Left cardiac atrium (tissue), 4 donors: ENCODE measurements at regions not wholly inside any gene's neighbourhood (a gene's known extent, or its start where the extent isn't known, plus 50 kb on each side); places are given as distances from the start of the nearest gene placed in this dataset.

Experiments used
- ATAC-seq, 2 donors: fragments of 200-7000 bp; cut with Tn5 transposase; one replicate each; pipeline ENCODE4 v1.9.1; 2020; ENCODE audit warnings: mild to moderate bottlenecking in 2 of 2, moderate library complexity in 2 of 2
- DNase-seq: peaks from one replicate; pipeline ENCODE4 v3.0.0-alpha.2; 2020
- intact Hi-C, 2 donors: fragments of 100-400 bp; cut with DNase I; formaldehyde crosslinking; loops; one replicate each; pipeline versions ENCODE4 v1.14.1 to v1.15.1; 2022 to 2023
- donor health status: DM: no; HTN: yes; CAD: no.
- donor health status: DM: no; HTN: yes; CAD: no; lungs with severe emphysema.
- donor health status: DM: yes; HTN: yes; CAD: no.
- donor health status: Dilated cardiomyopathy.

DNA sequence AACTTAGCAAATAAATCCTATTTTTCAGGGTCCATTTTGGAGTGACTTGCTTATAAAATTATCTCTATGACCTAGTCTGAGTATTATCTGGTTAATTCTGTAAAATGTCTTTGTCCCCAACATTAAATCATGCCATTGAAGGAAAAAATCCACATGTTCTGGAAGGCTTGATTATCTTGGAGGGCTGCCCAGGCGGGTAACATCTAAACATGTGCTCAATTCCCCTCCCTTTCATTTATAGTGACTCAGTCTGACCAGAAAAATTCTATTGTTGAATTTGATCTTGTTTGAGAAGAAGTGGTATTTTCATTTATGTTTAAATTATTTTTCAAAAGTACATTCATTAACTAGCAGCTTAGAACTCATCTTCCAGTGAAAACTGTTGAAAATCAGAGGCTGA lies 55.4 kb upstream of the SLC10A7 start:
- DNase-seq, result no peak
- ATAC-seq, result no peak
- intact Hi-C loops, result no loop called here

DNA sequence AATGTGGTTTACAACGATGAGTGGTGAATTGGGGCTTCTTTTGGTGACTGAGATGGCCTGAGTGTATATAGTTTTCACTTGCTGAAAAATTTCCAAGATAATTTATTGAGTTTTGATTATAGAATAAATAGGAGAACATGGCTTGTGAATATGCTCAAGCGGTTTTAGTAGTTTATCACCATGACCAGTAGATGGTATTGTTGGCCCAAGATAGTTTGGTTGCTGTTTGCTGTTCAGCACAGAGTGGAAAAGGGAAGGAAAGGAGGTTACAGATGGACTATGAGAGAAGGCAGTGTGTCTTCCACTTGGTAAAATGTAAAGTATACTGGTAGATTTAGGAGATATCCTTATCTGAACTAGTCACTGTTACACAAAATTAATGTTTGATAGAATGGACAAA lies 55.8 kb upstream of the POU4F2 start:
- no peak for DNase-seq
- no peak for ATAC-seq

GRCh38 chr4:146585761-146586333 lies 52.8 kb upstream of the POU4F2 start:
- DNase-seq (no peak), ATAC-seq (peak in 1 of 2 donors; percentile 34)
- intact Hi-C loops, result no loop called here

More for the DNA sequence above, 55.8 kb upstream of the POU4F2 start:
- intact Hi-C loops, result no loop called here
